Ishikawa (cell line): ENCODE measurements at regions not wholly inside any gene's neighbourhood (a gene's known extent, or its start where the extent isn't known, plus 50 kb on each side); places are given as distances from the start of the nearest gene placed in this dataset.

Experiments
- RAD21 ChIP-seq: IDR thresholded peaks from 2 replicates; pipeline ENCODE4 v1.6.1; 2012; ENCODE audit warnings: low read depth
- TCF12 ChIP-seq: IDR thresholded peaks from 2 replicates; pipeline ENCODE4 v1.6.1; 2012; ENCODE audit warnings: low read depth

DNA sequence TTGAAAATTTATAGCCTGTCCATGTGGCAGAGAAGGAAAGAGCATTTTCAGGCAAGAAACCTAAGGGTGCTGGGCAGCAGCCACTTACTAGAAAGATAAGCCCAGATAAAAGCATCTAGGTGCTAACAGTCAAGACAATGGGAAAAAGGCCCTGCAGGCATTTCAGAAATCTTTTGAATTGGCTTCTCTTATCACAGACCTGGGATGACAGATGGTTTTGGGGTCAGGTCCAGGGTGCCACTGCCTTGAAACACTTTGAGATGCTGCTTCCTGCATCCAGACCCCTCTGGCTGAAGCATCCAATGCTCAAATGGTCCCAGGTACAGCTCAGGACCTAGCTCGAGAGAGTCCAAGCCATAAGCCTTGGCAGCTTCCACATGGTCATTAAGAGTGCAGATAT lies 466.5 kb downstream of the FSCB start:
- TF ChIP-seq TCF12: no peak
- no peak for TF ChIP-seq RAD21
